CD1c-positive myeloid dendritic cell (primary cell): ENCODE measurements at regions not wholly inside any gene's neighbourhood (a gene's known extent, or its start where the extent isn't known, plus 50 kb on each side); places are given as distances from the start of the nearest gene placed in this dataset.
"Not testable (repeated sequence)": the region's sequence is repeated elsewhere in the genome, so short reads cannot be mapped to it uniquely, and the experiment has no call there.

ENCODE experiments used
- DNase-seq: peaks from one replicate; pipeline ENCODE4 v3.0.0-alpha.2; 2016; ENCODE audit errors: extremely low spot score

- DNase-seq, result no peak
Measured at GRCh38 chr1:219433496-219434131, 179.3 kb downstream of the ZC3H11B start.

GRCh38 chr1:219433001-219433400 lies 179.9 kb downstream of the ZC3H11B start:
- no peak for DNase-seq

GRCh38 chr1:219432191-219432606 lies 180.7 kb downstream of the ZC3H11B start:
- DNase-seq, result no peak

- DNase-seq, result no peak
Measured at GRCh38 chr1:219430419-219430818, 182.5 kb downstream of the ZC3H11B start.

- no peak for DNase-seq
Measured at GRCh38 chr1:219428651-219429050, 184.3 kb downstream of the ZC3H11B start.

GRCh38 chr1:219427989-219428388 lies 184.9 kb downstream of the ZC3H11B start:
- no peak for DNase-seq

- no peak for DNase-seq
Measured at GRCh38 chr1:219427403-219427802, 185.5 kb downstream of the ZC3H11B start.

- DNase-seq, result no peak
Measured at GRCh38 chr1:219422811-219423598, 189.9 kb downstream of the ZC3H11B start.

- DNase-seq, result no peak
Measured at GRCh38 chr1:219420913-219421312, 192.0 kb downstream of the ZC3H11B start.

GRCh38 chr1:219419860-219420259 lies 193.0 kb downstream of the ZC3H11B start:
- no peak for DNase-seq

- DNase-seq, result no peak
Measured at GRCh38 chr1:219419065-219419464, 193.8 kb downstream of the ZC3H11B start.

GRCh38 chr1:219417610-219418009 lies 195.3 kb downstream of the ZC3H11B start:
- DNase-seq, result no peak

GRCh38 chr1:219416598-219417238 lies 196.2 kb downstream of the ZC3H11B start:
- peak; percentile 63 for DNase-seq

- DNase-seq, result no peak
Measured at GRCh38 chr1:219415915-219416314, 197.0 kb downstream of the ZC3H11B start.

- DNase-seq, result no peak
Measured at GRCh38 chr1:219415433-219415832, 197.5 kb downstream of the ZC3H11B start.

GRCh38 chr1:219414250-219414649 lies 198.7 kb downstream of the ZC3H11B start:
- DNase-seq, result no peak

- no peak for DNase-seq
Measured at GRCh38 chr1:219413536-219413935, 199.4 kb downstream of the ZC3H11B start.

- DNase-seq, result no peak
Measured at GRCh38 chr1:219412772-219413171, 200.1 kb downstream of the ZC3H11B start.

- not testable (repeated sequence) for DNase-seq
Measured at GRCh38 chr1:219410721-219411120, 202.2 kb downstream of the ZC3H11B start.

- DNase-seq, result no peak
Measured at GRCh38 chr1:219405531-219406331, 207.2 kb downstream of the ZC3H11B start.

- no peak for DNase-seq
Measured at GRCh38 chr1:219404629-219405028, 208.3 kb downstream of the ZC3H11B start.

GRCh38 chr1:219402925-219403324 lies 210.0 kb downstream of the ZC3H11B start:
- no peak for DNase-seq
